ENCODE measurements at regions not wholly inside any gene's neighbourhood (a gene's known extent, or its start where the extent isn't known, plus 50 kb on each side); places are given as distances from the start of the nearest gene placed in this dataset.

- Histone ChIP-seq H3K27me3 (ENCODE audit: low read depth, low read length) (no peaks in the 10 kb centered on the region), H3K79me2 (ENCODE audit: low read length) (no peaks in the 10 kb centered on the region), H3K9ac (ENCODE audit: low read length) (no peak overlapping the region), H3K27ac (ENCODE audit: low read length) (no peak overlapping the region), H3K9me3 (ENCODE audit: insufficient read depth, low read length) (no peaks in the 10 kb centered on the region), H3K4me3 (ENCODE audit: low read length) (no peak overlapping the region), H3K4me2 (ENCODE audit: low read length) (no peak overlapping the region), H4K20me1 (ENCODE audit: insufficient read depth, low read length) (no peaks in the 10 kb centered on the region), H3K4me1 (ENCODE audit: low read length) (no peaks in the 10 kb centered on the region), H3K36me3 (replicated peaks; ENCODE audit: low read depth, low read length) (no peaks in the 10 kb centered on the region), H2AFZ (ENCODE audit: low read depth, low read length) (no peak overlapping the region)
- no peak for TF ChIP-seq EZH2phosphoT487 (IDR thresholded peaks at IDR 0.05; ENCODE audit: low read depth)
- TF ChIP-seq CTCF (IDR thresholded peaks at IDR 0.05; ENCODE audit: low read depth, low read length), result no peak
These were observed 321.0 kb downstream of the C7orf25 start for GRCh38 chr7:42590771-42591310.

- Histone ChIP-seq H3K36me3 (replicated peaks; ENCODE audit: low read depth, low read length) (no peaks in the 10 kb centered on the region), H3K27ac (ENCODE audit: low read length) (no peak overlapping the region), H2AFZ (ENCODE audit: low read depth, low read length) (no peak overlapping the region), H3K27me3 (ENCODE audit: low read depth, low read length) (no peaks in the 10 kb centered on the region), H4K20me1 (ENCODE audit: insufficient read depth, low read length) (no peaks in the 10 kb centered on the region), H3K4me2 (ENCODE audit: low read length) (no peak overlapping the region), H3K79me2 (ENCODE audit: low read length) (no peaks in the 10 kb centered on the region), H3K9me3 (ENCODE audit: insufficient read depth, low read length) (no peaks in the 10 kb centered on the region), H3K9ac (ENCODE audit: low read length) (no peak overlapping the region), H3K4me1 (ENCODE audit: low read length) (no peaks in the 10 kb centered on the region), H3K4me3 (ENCODE audit: low read length) (no peak overlapping the region)
- no peak for TF ChIP-seq CTCF (IDR thresholded peaks at IDR 0.05; ENCODE audit: low read depth, low read length)
- TF ChIP-seq EZH2phosphoT487 (IDR thresholded peaks at IDR 0.05; ENCODE audit: low read depth), result no peak
These were observed 323.0 kb downstream of the C7orf25 start for GRCh38 chr7:42588876-42589275.

- TF ChIP-seq EZH2phosphoT487 (IDR thresholded peaks at IDR 0.05; ENCODE audit: low read depth) (no peak), CTCF (IDR thresholded peaks at IDR 0.05; ENCODE audit: low read depth, low read length) (no peak)
- Histone ChIP-seq H3K36me3 (replicated peaks; ENCODE audit: low read depth, low read length) (no peaks in the 10 kb centered on the region), H3K27me3 (ENCODE audit: low read depth, low read length) (no peaks in the 10 kb centered on the region), H2AFZ (ENCODE audit: low read depth, low read length) (no peak overlapping the region), H4K20me1 (ENCODE audit: insufficient read depth, low read length) (no peaks in the 10 kb centered on the region), H3K79me2 (ENCODE audit: low read length) (no peaks in the 10 kb centered on the region), H3K9me3 (ENCODE audit: insufficient read depth, low read length) (no peaks in the 10 kb centered on the region), H3K4me1 (ENCODE audit: low read length) (no peaks in the 10 kb centered on the region), H3K9ac (ENCODE audit: low read length) (no peak overlapping the region), H3K27ac (ENCODE audit: low read length) (no peak overlapping the region), H3K4me2 (ENCODE audit: low read length) (no peak overlapping the region), H3K4me3 (ENCODE audit: low read length) (no peak overlapping the region)
These were observed 324.1 kb downstream of the C7orf25 start for GRCh38 chr7:42587806-42588205.

- Histone ChIP-seq H3K27me3 (ENCODE audit: low read depth, low read length) (no peaks in the 10 kb centered on the region), H4K20me1 (ENCODE audit: insufficient read depth, low read length) (no peaks in the 10 kb centered on the region), H3K9me3 (ENCODE audit: insufficient read depth, low read length) (no peaks in the 10 kb centered on the region), H3K9ac (ENCODE audit: low read length) (no peak overlapping the region), H3K36me3 (replicated peaks; ENCODE audit: low read depth, low read length) (no peaks in the 10 kb centered on the region), H3K4me2 (ENCODE audit: low read length) (no peak overlapping the region), H3K27ac (ENCODE audit: low read length) (no peak overlapping the region), H3K4me1 (ENCODE audit: low read length) (no peaks in the 10 kb centered on the region), H2AFZ (ENCODE audit: low read depth, low read length) (no peak overlapping the region), H3K4me3 (ENCODE audit: low read length) (no peak overlapping the region), H3K79me2 (ENCODE audit: low read length) (no peaks in the 10 kb centered on the region)
- TF ChIP-seq EZH2phosphoT487 (IDR thresholded peaks at IDR 0.05; ENCODE audit: low read depth), result no peak
- TF ChIP-seq CTCF (IDR thresholded peaks at IDR 0.05; ENCODE audit: low read depth, low read length), result no peak
These were observed 331.8 kb downstream of the C7orf25 start for GRCh38 chr7:42580061-42580460.
